ENCODE measurements at regions not wholly inside any gene's neighbourhood (a gene's known extent, or its start where the extent isn't known, plus 50 kb on each side); places are given as distances from the start of the nearest gene placed in this dataset.

- TF ChIP-seq CTCF (IDR thresholded peaks at IDR 0.05): no peak
- TF ChIP-seq POLR2A (IDR thresholded peaks at IDR 0.05): no peak
Measured at GRCh38 chr14:76962303-76962660, 66.2 kb downstream of the IRF2BPL start.

All from lower leg skin (tissue), 3 donors.